ENCODE measurements at regions not wholly inside any gene's neighbourhood (a gene's known extent, or its start where the extent isn't known, plus 50 kb on each side); places are given as distances from the start of the nearest gene placed in this dataset.
"Not testable (repeated sequence)": the region's sequence is repeated elsewhere in the genome, so short reads cannot be mapped to it uniquely, and the experiment has no call there.

DNA sequence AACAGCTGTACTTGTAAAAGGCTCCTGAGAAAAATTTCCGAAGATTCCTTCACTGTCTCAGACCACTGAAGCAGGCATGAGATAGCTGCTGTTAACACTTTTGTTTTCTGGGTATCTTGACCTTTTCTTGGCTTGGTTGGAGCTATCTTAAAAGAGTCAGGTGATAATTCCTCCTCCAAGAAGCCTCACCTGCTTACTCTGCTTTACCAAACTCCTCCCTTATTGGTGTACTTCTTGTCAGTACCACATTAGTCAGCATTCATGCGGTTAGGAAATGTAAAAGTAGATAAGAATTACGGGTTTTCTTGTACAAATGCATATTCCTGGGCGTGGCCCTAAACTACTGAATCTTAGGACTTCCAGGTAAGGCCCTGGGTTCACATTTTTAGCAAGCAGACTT, 489.8 kb upstream of the LARGE1 start:
- no peak for DNase-seq
- Histone ChIP-seq H2AFZ (no peak overlapping the region), H3K9me3 (ENCODE audit: low read depth) (no peaks in the 10 kb centered on the region), H3K79me2 (ENCODE audit: insufficient read depth) (no peaks in the 10 kb centered on the region), H4K20me1 (ENCODE audit: insufficient read depth) (no peaks in the 10 kb centered on the region), H3K27me3 (replicated peaks; ENCODE audit: insufficient read depth) (no peaks in the 10 kb centered on the region), H3K9ac (no peak overlapping the region), H3K4me2 (ENCODE audit: unreplicated experiment) (no peak overlapping the region), H3K4me3 (no peak overlapping the region), H3K27ac (no peak overlapping the region), H3F3A (ENCODE audit: insufficient read depth) (no peaks in the 10 kb centered on the region), H3K36me3 (ENCODE audit: low read depth) (no peaks in the 10 kb centered on the region), H3K9me2 (ENCODE audit: insufficient read depth) (no peaks in the 10 kb centered on the region; the same call in 1 of the 2 replicates), H3K4me1 (ENCODE audit: insufficient read depth) (no peaks in the 10 kb centered on the region)
- TF ChIP-seq EZH2 (IDR thresholded peaks at IDR 0.05; ENCODE audit: insufficient read depth, poor library complexity, severe bottlenecking), result no peak
- TF ChIP-seq EZH2phosphoT487 (IDR thresholded peaks at IDR 0.05; ENCODE audit: insufficient read depth, low read depth), result no peak
- in situ Hi-C loops (cut with MboI), result no loop called here
- WGBS, 2 experiments (ENCODE audit: low coverage in 1 of 2, low lambda C conversion rate in 2 of 2, missing lambda C conversion rate in 2 of 2), result 9 to 13% methylated on average over 4 of the region's 4 CpGs

DNA sequence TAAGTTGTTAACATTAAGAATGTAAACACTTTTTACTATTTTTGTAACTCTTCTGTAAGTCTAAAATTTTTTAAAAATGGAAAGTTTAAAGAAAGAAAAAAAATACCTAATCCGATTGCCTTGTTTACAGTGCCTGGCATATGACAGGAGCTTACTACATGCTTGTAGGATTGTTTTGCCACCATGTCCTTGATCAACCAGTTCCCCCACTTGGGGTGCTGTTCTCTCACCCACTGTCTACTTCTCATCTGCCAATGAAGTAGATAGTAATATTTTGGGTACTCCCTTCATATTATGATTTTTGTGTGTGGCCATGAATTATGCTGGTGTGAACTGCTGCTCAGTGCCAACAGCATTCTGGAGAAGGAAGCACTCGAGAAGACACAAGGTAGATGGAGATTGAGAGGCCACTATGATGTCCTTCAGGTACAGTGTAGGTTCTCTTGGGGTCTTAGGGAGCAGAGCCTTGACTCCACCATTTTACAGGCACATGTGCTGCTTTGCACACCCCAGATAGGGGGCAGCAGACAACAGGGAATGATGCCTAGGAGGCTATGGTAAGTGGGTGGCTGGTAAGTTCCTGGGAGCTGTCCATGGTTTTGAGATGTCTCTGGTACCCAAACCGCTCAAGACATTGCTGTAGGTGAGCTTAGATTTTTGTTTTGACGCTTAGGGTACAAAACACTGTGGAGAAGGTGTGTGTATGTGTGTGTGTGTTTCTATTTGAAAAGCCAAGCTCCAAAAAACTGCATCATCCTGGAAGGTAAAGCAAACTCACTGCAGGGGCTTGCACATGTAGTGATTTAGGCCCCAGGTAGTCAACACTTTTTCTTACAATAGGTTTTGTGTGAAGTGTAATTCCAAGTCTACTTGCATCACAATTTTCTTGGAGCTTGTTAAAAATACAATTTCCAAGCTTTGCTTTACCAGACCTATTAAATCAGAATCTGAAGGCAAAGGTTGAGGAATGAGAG, 494.5 kb upstream of the LARGE1 start:
- no peaks in the 10 kb centered on the region for H3K27me3 ChIP-seq (replicated peaks; ENCODE audit: insufficient read depth)
- peak; percentile 3 for DNase-seq
- H3K79me2 ChIP-seq (ENCODE audit: insufficient read depth), result no peaks in the 10 kb centered on the region
- no peaks in the 10 kb centered on the region for H3K36me3 ChIP-seq (ENCODE audit: low read depth)
- no peak overlapping the region for H3K4me3 ChIP-seq
- no peak overlapping the region for H3K4me2 ChIP-seq (ENCODE audit: unreplicated experiment)
- no peaks in the 10 kb centered on the region; the same call in 1 of the 2 replicates for H3K9me2 ChIP-seq (ENCODE audit: insufficient read depth)
- TF ChIP-seq EZH2 (IDR thresholded peaks at IDR 0.05; ENCODE audit: insufficient read depth, poor library complexity, severe bottlenecking), result no peak
- TF ChIP-seq EZH2phosphoT487 (IDR thresholded peaks at IDR 0.05; ENCODE audit: insufficient read depth, low read depth), result no peak
- H3K9ac ChIP-seq, result no peak overlapping the region
- in situ Hi-C loops (cut with MboI), result no loop called here
- H3K27ac ChIP-seq, result no peak overlapping the region
- H4K20me1 ChIP-seq (ENCODE audit: insufficient read depth), result no peaks in the 10 kb centered on the region
- no peaks in the 10 kb centered on the region for H3K9me3 ChIP-seq (ENCODE audit: low read depth)
- no peaks in the 10 kb centered on the region for H3K4me1 ChIP-seq (ENCODE audit: insufficient read depth)
- H3F3A ChIP-seq (ENCODE audit: insufficient read depth), result no peaks in the 10 kb centered on the region
- H2AFZ ChIP-seq, result no peak overlapping the region
- 9 to 10% methylated on average over 4 of the region's 4 CpGs for WGBS, 2 experiments (ENCODE audit: low coverage in 1 of 2, low lambda C conversion rate in 2 of 2, missing lambda C conversion rate in 2 of 2)

DNA sequence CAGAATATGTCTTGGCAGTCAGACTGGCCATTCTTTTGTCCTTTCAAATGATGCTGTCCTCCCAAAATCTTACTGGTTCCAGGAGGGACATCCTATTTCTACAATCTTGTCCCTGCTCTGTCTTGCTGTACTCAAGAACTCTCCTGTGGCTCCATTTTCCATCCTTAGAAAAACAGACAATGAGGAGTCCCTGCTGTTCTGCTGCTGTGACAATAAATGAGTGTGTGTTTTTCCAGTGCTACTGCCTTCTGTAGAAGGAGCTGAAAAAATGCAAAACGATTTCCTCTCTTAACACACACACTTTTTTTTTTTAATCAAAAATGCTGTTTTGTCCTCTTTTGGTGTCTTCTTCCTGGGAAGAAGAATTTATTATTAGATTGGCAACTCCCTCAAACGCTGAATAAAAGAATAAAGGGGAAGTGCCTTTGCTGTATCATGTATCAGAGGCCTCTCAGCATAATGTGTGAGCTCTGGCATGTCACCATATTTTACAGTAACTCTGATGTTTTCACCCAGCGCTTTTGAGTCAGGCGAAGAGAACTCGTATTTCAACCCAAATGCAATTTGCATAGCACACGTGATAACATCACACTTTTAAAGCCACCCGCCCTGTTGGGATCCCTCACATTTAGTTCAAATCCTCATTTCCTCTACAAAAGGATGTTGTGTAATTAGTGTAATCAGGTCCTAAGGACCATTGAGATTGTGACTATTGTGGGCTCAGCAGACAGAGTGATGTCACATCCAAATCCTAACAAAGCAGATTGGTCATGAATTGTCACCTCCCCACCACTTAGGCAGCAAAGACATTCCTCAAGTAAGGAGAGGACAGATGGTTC, 496.0 kb upstream of the LARGE1 start:
- no peak overlapping the region for H2AFZ ChIP-seq
- H3K9me2 ChIP-seq (ENCODE audit: insufficient read depth), result no peaks in the 10 kb centered on the region; the same call in 1 of the 2 replicates
- no peak overlapping the region for H3K27ac ChIP-seq
- no peak overlapping the region for H3K9ac ChIP-seq
- no peak for DNase-seq
- 12 to 24% methylated on average over 7 of the region's 7 CpGs for WGBS, 2 experiments (ENCODE audit: low coverage in 1 of 2, low lambda C conversion rate in 2 of 2, missing lambda C conversion rate in 2 of 2)
- no peak overlapping the region for H3K4me3 ChIP-seq
- no peaks in the 10 kb centered on the region for H3F3A ChIP-seq (ENCODE audit: insufficient read depth)
- H3K36me3 ChIP-seq (ENCODE audit: low read depth), result no peaks in the 10 kb centered on the region
- no peaks in the 10 kb centered on the region for H3K79me2 ChIP-seq (ENCODE audit: insufficient read depth)
- H3K27me3 ChIP-seq (replicated peaks; ENCODE audit: insufficient read depth), result no peaks in the 10 kb centered on the region
- TF ChIP-seq EZH2 (IDR thresholded peaks at IDR 0.05; ENCODE audit: insufficient read depth, poor library complexity, severe bottlenecking), result no peak
- in situ Hi-C loops (cut with MboI), result no loop called here
- H3K9me3 ChIP-seq (ENCODE audit: low read depth), result no peaks in the 10 kb centered on the region
- H3K4me2 ChIP-seq (ENCODE audit: unreplicated experiment), result no peak overlapping the region
- no peaks in the 10 kb centered on the region for H3K4me1 ChIP-seq (ENCODE audit: insufficient read depth)
- H4K20me1 ChIP-seq (ENCODE audit: insufficient read depth), result no peaks in the 10 kb centered on the region

DNA sequence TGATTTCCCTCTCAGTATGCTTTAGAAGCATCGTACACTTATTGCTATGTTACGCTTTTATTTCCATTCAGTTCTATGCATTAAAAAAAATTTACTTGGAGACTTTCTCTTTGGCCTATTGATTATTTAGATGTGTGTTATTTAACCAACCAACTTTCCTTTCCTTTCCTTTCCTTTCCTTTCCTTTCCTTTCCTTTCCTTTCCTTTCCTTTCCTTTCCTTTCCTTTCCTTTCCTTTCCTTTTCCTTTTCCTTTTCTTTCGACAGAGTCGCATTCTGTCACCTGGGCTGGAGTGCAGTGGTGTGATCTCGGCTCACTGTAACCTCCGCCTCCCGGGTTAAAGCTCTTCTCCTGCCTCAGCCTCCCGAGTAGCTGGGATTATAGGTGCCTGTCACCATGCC, 502.7 kb upstream of the LARGE1 start:
- in situ Hi-C loops (cut with MboI); H2AFZ ChIP-seq; H3K9me3 ChIP-seq (ENCODE audit: low read depth); H3K9me2 ChIP-seq (ENCODE audit: insufficient read depth); H3K9ac ChIP-seq; DNase-seq; H4K20me1 ChIP-seq (ENCODE audit: insufficient read depth); H3K27ac ChIP-seq; H3K4me1 ChIP-seq (ENCODE audit: insufficient read depth); H3K4me2 ChIP-seq (ENCODE audit: unreplicated experiment); H3K4me3 ChIP-seq; H3K79me2 ChIP-seq (ENCODE audit: insufficient read depth); H3K36me3 ChIP-seq (ENCODE audit: low read depth); H3K27me3 ChIP-seq (replicated peaks; ENCODE audit: insufficient read depth); H3F3A ChIP-seq (ENCODE audit: insufficient read depth): not testable (repeated sequence)
- WGBS, 2 experiments (ENCODE audit: low coverage in 1 of 2, low lambda C conversion rate in 2 of 2, missing lambda C conversion rate in 2 of 2), result 37 to 45% methylated on average over 8 of the region's 8 CpGs

Data from GM23248 (cell line).